MG63 (cell line): ENCODE measurements at regions not wholly inside any gene's neighbourhood (a gene's known extent, or its start where the extent isn't known, plus 50 kb on each side); places are given as distances from the start of the nearest gene placed in this dataset.

ENCODE experiments used
- DNase-seq: peaks from one replicate; pipeline ENCODE4 v3.0.0-alpha.2; 2020
- H3K27me3 ChIP-seq: fragments of 250-450 bp; sonication (Bioruptor Pico); 2 replicates; pipeline ENCODE4 v1.5.1; 2020; ENCODE audit warnings: mild to moderate bottlenecking, moderate library complexity
- H3K36me3 ChIP-seq: fragments of 250-450 bp; sonication (Bioruptor Pico); 2 replicates; pipeline ENCODE4 v1.5.1; 2020; ENCODE audit warnings: mild to moderate bottlenecking, moderate library complexity
- H3K4me3 ChIP-seq: fragments of 250-450 bp; sonication (Bioruptor Pico); 2 replicates; pipeline ENCODE4 v1.5.1; 2020; ENCODE audit warnings: mild to moderate bottlenecking, moderate library complexity
- H3K9me3 ChIP-seq: fragments of 250-450 bp; sonication (Bioruptor Pico); 2 replicates; pipeline ENCODE4 v1.5.1; 2020; ENCODE audit warnings: mild to moderate bottlenecking, moderate library complexity

DNA sequence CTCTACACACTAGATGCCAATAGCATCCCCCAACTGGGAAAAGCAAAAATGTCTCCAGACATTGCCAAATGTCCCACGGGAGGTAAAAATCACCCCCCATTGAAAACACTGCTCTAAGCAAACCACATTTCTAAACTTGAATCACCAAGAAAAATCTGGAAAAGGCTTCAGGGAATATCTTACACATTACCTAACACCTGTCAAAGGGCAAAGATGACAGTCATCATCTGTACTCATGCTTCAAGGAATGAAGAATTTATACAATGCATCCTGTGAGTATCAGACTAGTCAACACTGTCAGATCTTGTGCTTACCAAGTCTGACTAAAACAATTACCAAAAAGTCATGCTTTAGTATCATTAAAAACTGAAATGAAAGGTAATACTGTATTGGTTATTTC lies 161.6 kb upstream of the SOX5 start:
- Histone ChIP-seq H3K27me3 (no peaks in the 10 kb centered on the region), H3K9me3 (no peaks in the 10 kb centered on the region), H3K4me3 (no peak overlapping the region), H3K36me3 (no peaks in the 10 kb centered on the region)
- no peak for DNase-seq

DNA sequence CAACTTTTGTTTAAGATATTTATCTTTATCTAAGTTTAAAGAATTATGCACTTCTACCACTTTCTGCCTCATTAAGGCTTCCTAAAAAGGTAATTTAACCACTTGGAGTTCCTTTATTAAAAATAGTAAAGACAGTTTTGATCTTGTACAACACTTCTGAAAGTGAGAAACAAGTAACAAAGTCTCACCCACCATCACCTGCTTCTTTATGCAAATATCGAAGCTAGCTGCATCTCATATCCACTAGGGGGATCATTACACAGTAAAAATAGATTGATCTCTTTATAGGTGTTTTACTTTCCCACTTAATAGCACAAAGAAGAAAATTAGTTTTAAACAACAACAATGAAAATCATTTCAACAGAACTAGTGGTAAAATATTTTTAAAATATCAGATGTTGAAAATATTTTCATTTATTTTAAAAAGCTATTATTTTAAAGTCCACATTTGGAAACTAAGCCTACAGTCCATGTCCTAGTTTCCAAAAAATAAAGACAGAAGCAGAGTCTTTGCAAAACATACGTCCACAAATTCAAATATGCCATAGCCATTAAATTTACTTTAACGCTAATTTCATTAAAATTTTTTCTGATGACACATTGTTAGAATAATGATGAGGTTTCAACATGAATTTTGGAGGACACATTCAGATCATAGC lies 160.0 kb upstream of the SOX5 start:
- H3K9me3 ChIP-seq: no peaks in the 10 kb centered on the region
- H3K4me3 ChIP-seq: no peak overlapping the region
- H3K36me3 ChIP-seq: no peaks in the 10 kb centered on the region
- DNase-seq: no peak
- H3K27me3 ChIP-seq: no peaks in the 10 kb centered on the region

DNA sequence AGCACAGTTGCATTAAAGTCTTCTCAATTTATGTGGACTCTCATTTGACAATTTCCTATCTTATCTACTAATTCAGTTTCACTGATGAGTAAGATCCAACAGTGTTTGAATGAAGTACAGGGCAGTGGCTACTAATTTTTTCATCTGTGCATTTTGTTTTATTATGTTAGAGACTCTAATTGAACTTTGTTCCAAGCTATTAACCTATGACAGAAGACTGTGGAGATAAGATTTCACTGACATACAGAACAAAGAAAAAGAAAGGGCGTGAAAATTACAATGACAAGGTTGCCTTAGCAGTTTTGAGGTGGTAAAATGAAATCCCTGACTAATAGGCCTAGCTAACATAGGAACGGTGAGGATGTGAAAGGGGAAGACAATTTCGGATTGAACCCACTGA lies 153.2 kb upstream of the SOX5 start:
- DNase-seq: no peak

DNA sequence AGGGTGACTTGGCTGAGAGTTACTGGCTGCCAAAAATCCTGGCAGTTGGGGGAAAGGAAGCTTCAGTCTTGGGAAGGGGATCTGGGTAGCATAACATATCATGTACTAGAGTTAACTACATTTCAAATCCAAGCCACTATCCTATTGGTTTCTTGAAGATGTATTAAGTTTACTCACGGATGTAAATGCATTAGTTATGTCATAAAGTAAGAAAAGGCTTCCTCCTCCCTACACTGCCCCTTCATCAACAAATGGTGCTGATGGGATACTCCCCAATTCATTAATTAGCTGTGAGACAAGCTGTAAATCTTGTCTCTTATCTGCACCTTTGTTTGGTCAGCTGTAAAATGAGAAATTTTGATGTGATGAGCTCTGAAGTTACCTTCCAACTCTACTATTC lies 150.1 kb upstream of the SOX5 start:
- Histone ChIP-seq H3K36me3 (no peaks in the 10 kb centered on the region), H3K9me3 (no peaks in the 10 kb centered on the region), H3K27me3 (no peaks in the 10 kb centered on the region), H3K4me3 (no peak overlapping the region)
- DNase-seq: no peak

More for the DNA sequence above, 153.2 kb upstream of the SOX5 start:
- Histone ChIP-seq H3K36me3 (no peaks in the 10 kb centered on the region), H3K9me3 (no peaks in the 10 kb centered on the region), H3K27me3 (no peaks in the 10 kb centered on the region), H3K4me3 (no peak overlapping the region)

DNA sequence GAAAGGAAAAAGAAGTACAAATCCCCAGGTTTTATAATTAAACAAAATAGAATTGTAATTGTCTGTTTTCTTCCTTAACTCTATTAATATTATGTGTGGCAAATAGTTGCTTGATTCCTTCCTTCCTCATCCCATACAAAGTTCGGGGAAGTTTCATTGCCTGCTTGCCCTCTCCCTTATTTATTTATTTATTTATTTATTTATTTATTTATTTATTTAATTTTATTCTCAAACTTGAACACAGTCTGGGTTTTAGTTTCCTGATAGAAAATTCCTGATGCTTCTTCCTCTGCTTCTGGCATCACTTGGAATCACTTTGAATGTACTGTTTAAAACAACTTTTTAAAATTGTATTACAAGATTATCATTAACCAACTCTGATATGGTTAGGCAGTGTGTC lies 145.8 kb upstream of the SOX5 start:
- H3K27me3 ChIP-seq: no peaks in the 10 kb centered on the region
- no peaks in the 10 kb centered on the region for H3K9me3 ChIP-seq
- DNase-seq: no peak
- no peaks in the 10 kb centered on the region for H3K36me3 ChIP-seq
- no peak overlapping the region for H3K4me3 ChIP-seq

DNA sequence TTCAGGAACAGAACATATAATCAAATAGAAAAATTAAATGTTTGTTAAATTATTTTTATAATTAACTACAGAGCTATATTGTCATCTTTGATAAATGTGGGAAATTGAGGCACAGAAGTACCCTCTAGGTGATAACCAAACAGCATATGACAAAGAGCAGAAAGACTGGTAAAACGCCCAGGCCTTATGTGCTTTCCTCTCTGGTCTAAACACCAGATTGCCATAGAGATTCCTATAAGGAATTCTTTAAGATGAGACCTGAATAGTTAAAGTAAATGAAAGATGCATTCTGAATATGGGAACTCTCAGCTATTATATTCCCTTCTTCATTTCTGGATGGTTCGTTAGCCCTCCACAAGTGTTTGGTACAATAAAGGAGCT lies 140.0 kb upstream of the SOX5 start:
- no peaks in the 10 kb centered on the region for H3K36me3 ChIP-seq
- H3K9me3 ChIP-seq: no peaks in the 10 kb centered on the region
- no peak overlapping the region for H3K4me3 ChIP-seq
- DNase-seq: no peak
- no peaks in the 10 kb centered on the region for H3K27me3 ChIP-seq

DNA sequence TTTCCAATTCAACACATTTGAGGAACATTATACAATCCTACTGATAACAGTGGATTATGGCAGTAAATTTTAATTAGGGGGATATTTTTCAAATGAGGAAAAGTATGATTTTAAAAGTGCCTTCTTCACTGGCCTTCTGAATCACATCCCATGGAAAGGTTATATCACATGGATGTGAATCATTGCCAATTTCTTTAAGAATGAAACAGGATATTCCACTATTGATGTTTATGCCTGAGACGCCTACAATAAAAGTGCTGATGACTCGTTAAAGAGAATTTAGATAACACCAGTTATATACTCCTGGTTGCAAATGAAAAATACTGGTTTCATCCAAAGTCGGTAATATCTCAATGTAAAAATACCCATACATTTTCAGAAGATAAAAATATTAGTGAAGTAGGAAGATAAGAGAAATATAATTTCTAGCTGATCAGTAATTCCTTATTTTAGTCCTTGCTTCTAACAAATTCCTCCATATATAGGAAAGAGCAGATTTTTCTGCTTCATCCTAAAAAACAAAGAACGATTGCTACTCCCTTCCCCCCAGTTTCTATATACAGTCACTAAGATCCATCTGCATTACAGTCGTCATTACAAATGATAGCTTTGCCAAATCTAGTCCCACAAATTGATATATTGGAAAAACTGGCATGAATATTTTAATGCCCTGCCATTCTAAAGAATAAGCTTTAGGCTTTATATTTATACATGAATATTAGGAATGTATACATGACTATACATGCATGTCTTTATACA lies 139.5 kb upstream of the SOX5 start:
- no peaks in the 10 kb centered on the region for H3K9me3 ChIP-seq
- H3K27me3 ChIP-seq: no peaks in the 10 kb centered on the region
- H3K36me3 ChIP-seq: no peaks in the 10 kb centered on the region
- DNase-seq: no peak
- H3K4me3 ChIP-seq: no peak overlapping the region

DNA sequence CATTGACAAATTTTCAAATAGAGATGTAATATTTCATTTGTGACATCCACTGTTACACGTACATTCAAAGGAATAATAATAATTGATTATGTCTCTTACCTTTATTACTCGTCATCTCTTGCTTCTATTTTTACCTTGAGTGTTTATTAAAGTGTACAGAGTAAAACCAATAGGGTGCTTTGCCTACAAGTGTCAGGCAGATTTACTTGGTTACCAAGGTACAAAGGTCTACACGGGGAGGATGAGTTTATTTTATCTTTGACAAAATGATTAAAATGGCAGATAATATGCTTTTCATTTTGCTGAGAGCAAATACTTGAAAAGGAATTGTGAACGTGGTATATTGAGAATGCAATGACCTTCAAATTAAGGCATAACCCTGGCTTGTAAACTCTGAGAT lies 137.8 kb upstream of the SOX5 start:
- DNase-seq: no peak
- Histone ChIP-seq H3K36me3 (no peaks in the 10 kb centered on the region), H3K9me3 (no peaks in the 10 kb centered on the region), H3K4me3 (no peak overlapping the region), H3K27me3 (no peaks in the 10 kb centered on the region)

DNA sequence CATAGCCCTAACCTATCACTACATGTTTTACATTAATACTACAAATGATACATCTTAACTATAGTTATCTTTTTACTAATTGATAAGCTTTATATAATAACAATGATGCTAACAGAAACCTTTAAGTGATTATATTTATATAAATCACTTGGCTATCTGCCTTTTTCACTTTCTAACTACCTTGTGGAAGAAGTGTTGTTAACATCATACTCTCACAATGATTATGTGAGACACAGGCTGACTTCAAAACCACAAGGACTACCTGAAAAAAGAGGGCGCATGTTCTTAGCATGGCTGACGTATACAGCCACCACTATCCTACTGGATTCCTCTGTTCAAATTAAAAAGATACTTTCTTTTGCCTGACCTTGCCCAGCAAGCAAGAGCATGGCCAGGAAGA lies 135.3 kb upstream of the SOX5 start:
- Histone ChIP-seq H3K27me3 (no peaks in the 10 kb centered on the region), H3K9me3 (no peaks in the 10 kb centered on the region), H3K36me3 (no peaks in the 10 kb centered on the region), H3K4me3 (no peak overlapping the region)
- no peak for DNase-seq

DNA sequence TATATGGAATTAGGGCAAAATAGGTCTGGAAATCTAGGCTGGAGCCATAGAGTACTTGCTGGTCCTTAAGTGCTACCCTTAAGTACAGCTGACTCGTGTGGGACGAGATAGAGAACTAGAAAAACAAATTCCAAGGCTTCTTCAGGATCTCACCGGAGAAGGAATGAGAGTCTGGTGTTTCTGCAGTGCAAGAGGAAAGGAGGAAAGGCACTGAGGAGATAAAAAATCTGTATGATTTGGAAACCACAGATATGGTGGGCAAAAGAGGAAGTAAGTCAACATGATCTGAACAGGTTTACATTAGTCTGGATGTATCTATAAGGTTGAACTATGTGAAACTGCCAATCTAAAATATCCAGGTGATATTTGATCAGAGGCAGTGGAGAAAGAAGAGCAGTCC lies 134.4 kb upstream of the SOX5 start:
- no peak for DNase-seq
- Histone ChIP-seq H3K4me3 (no peak overlapping the region), H3K9me3 (no peaks in the 10 kb centered on the region), H3K36me3 (no peaks in the 10 kb centered on the region), H3K27me3 (no peaks in the 10 kb centered on the region)

DNA sequence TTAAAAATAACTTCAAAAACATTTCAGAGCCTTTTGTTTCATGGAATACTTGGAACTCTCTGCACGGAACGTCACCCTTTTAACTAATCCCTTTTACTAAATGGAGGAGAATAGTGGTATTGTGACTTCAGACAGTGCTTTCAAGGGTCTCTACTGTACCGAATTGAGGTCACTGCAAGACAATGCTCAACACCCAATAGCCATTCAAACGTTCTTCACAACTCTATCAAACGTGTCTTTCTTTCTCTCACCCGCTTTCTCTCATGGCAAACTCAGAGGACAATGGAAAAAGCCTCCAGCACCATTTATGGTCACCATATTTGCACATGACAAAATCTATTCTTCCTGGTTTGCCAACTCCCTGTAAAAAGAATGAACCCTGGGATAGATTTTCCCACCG lies 132.1 kb upstream of the SOX5 start:
- no peak for DNase-seq
- Histone ChIP-seq H3K4me3 (no peak overlapping the region), H3K27me3 (no peaks in the 10 kb centered on the region), H3K9me3 (no peaks in the 10 kb centered on the region), H3K36me3 (no peaks in the 10 kb centered on the region)

DNA sequence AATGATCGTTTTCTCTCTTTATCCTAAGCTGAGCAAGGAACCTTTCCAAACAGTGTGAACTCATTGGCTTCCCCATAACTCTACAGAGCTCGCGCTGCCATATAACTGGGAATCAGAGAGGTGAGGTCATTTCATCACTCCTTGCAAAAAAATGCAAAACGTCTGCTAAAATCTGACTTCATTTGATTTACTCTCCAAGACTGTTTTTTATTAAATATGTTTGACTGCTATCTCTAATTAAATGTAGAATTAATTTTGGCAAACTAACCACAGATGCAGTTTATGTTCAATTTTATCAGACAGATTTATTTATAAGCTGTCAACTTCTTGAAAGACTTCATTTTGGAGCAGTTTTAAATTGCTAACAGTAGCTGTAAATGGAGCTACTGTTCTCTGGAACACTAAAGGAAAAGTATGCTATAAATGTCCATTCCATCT lies 131.6 kb upstream of the SOX5 start:
- Histone ChIP-seq H3K36me3 (no peaks in the 10 kb centered on the region), H3K9me3 (no peaks in the 10 kb centered on the region), H3K4me3 (no peak overlapping the region), H3K27me3 (no peaks in the 10 kb centered on the region)
- no peak for DNase-seq

DNA sequence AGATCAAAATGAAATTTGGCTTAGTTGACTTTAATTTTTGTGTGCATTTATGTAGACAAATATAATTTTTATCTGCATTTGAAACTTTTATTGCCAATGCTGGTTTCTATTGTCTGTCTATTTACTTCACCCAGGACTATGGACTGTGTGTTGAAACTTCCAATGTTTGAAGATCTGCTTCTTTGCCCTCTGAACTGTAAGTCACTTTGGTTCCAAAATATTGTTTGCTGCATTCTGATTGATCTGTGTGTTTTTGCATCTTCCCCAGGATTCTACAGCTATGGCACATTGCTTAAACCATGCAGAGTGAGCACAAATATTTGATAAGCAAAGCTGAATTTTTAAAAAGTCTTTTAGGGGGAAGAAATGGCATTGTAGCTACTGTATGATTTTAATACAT lies 131.0 kb upstream of the SOX5 start:
- H3K4me3 ChIP-seq: no peak overlapping the region
- no peaks in the 10 kb centered on the region for H3K27me3 ChIP-seq
- DNase-seq: no peak
- H3K36me3 ChIP-seq: no peaks in the 10 kb centered on the region
- no peaks in the 10 kb centered on the region for H3K9me3 ChIP-seq

DNA sequence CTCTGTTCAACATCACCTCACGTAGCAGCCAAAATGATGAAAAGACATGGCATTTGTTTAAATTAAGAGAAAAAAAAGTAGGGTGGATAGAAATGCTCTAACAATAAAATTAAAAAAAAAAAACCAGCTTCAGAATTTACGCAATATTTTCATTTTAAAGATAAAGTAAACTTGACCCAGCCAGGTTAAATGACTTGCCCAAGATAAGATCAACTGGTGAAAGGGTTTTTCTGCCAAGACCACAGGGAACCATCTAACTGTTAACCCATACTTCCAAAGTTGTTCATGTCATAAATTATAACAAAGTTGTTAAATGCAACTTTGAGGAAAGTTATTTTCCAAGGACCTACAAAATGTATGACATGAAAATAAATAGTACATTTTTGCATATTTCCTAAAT lies 129.6 kb upstream of the SOX5 start:
- Histone ChIP-seq H3K27me3 (no peaks in the 10 kb centered on the region), H3K9me3 (no peaks in the 10 kb centered on the region), H3K36me3 (no peaks in the 10 kb centered on the region), H3K4me3 (no peak overlapping the region)
- DNase-seq: no peak

DNA sequence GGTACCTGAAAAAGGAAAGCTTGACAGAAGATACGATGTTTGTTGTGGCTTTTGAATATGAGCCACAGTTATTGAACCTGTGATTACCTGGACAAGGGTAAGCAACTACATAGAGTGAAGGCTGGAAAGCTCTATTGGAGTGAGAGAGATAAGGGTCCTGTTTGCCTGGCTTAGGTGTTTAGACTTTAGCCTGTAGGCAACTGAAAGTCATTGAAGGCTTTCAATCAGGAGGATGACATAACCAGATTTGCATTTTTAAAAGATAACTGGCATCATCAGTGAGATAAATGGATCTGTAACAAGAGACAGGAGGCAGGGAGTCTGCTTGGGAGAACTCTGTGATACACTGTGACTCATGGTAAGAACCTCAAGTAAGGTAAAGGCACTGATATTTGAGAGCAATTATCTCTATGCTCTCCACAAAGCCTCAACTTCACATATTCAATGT lies 128.9 kb upstream of the SOX5 start:
- Histone ChIP-seq H3K9me3 (no peaks in the 10 kb centered on the region), H3K4me3 (no peak overlapping the region), H3K27me3 (no peaks in the 10 kb centered on the region), H3K36me3 (no peaks in the 10 kb centered on the region)
- no peak for DNase-seq

DNA sequence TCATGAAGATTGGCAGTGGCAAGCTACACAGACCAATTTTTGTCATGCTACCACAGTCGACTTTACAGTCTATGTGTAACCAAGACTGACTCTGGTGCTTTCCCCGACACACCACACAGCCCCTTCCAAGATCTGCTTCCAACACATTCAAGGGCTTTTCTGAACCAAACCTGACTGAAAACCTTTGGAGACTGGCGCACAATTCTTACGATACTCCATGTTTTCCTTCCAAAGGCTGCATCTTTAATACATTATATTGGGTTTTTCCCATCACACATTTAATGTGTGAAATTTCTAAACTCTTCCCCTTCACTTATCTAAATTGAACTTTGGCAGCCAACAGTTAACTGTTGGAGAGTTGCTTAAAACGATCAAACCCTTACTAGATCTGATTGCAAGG lies 127.7 kb upstream of the SOX5 start:
- DNase-seq: no peak
- Histone ChIP-seq H3K9me3 (no peaks in the 10 kb centered on the region), H3K27me3 (no peaks in the 10 kb centered on the region), H3K4me3 (no peak overlapping the region), H3K36me3 (no peaks in the 10 kb centered on the region)

DNA sequence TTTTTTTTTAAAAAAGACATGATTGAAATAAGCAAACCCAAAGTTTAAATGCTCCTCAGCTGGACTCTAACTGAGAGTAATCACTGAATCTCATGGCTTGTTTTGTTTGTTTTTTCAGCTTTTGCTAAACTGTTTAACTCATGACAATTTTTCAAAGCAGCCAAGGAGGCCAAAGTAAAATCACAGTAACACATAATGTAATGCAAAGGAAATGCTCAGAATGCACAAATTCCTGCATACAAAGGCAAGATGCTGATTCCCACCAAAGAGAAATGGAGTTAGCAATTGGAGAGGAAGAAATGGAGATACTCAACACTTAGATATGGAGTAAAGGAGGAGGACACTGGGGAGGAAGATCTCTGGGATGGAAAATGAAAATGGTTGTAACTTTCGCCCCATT lies 126.2 kb upstream of the SOX5 start:
- Histone ChIP-seq H3K36me3 (no peaks in the 10 kb centered on the region), H3K9me3 (no peaks in the 10 kb centered on the region), H3K27me3 (no peaks in the 10 kb centered on the region), H3K4me3 (no peak overlapping the region)
- no peak for DNase-seq

DNA sequence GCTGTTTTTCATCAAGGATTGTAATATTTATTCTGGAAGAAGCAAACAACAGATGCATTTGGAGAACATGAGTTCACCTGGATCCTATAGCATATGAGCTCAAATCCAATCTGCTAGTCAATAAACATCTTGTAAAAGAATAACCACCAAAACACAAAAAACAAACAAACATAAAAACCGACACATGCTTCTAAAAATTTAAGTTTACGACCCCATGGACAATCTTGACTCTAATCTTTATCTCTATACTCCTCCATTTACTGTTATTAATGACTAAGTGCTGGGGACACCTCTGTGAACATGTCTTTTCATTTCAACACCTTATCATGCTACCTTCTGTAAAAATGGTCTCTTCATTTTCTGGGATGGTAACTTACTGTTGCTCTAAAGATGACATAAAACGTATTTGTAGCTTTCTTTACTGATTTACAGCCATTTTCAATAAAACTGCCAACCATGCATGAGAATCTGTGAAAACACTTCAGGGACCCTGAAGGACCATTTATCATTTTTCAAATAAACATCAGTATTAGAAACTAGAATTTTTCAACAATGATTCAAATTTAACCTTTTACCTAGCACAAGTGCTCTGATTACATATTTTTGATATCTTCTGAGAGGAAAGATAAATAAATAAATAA lies 123.8 kb upstream of the SOX5 start:
- no peaks in the 10 kb centered on the region for H3K36me3 ChIP-seq
- DNase-seq: no peak
- no peaks in the 10 kb centered on the region for H3K27me3 ChIP-seq
- H3K9me3 ChIP-seq: no peaks in the 10 kb centered on the region
- no peak overlapping the region for H3K4me3 ChIP-seq
